Hematopoietic multipotent progenitor cell treated with erythropoietin and hydrocortisone succinate and interleukin-3 and kit ligand, for 8 days (in vitro differentiated cells): ENCODE measurements at regions not wholly inside any gene's neighbourhood (a gene's known extent, or its start where the extent isn't known, plus 50 kb on each side); places are given as distances from the start of the nearest gene placed in this dataset.

Experiments used
- DNase-seq: peaks from one replicate; pipeline ENCODE4 v3.0.0-alpha.2; 2015

GRCh38 chr5:107257885-107258520 lies 412.7 kb downstream of the EFNA5 start:
- no peak for DNase-seq

GRCh38 chr5:107254902-107255234 lies 415.9 kb downstream of the EFNA5 start:
- DNase-seq, result no peak

- no peak for DNase-seq
These were observed 416.4 kb downstream of the EFNA5 start for GRCh38 chr5:107254214-107254901.

GRCh38 chr5:107253246-107253645 lies 417.5 kb downstream of the EFNA5 start:
- no peak for DNase-seq

GRCh38 chr5:107251151-107251550 lies 419.6 kb downstream of the EFNA5 start:
- DNase-seq, result no peak

GRCh38 chr5:107248066-107248695 lies 422.6 kb downstream of the EFNA5 start:
- peak; percentile 45 for DNase-seq

- DNase-seq, result no peak
These were observed 423.3 kb downstream of the EFNA5 start for GRCh38 chr5:107247427-107247826.

- no peak for DNase-seq
These were observed 427.5 kb downstream of the EFNA5 start for GRCh38 chr5:107243220-107243579.

- no peak for DNase-seq
These were observed 428.1 kb downstream of the EFNA5 start for GRCh38 chr5:107242411-107243219.

- DNase-seq, result no peak
These were observed 428.9 kb downstream of the EFNA5 start for GRCh38 chr5:107241841-107242240.

- no peak for DNase-seq
These were observed 435.6 kb downstream of the EFNA5 start for GRCh38 chr5:107235167-107235566.

GRCh38 chr5:107232788-107233187 lies 437.9 kb downstream of the EFNA5 start:
- DNase-seq, result no peak

GRCh38 chr5:107232293-107232692 lies 438.4 kb downstream of the EFNA5 start:
- DNase-seq, result no peak

GRCh38 chr5:107231191-107231590 lies 439.5 kb downstream of the EFNA5 start:
- DNase-seq, result no peak

- DNase-seq, result no peak
These were observed 440.4 kb downstream of the EFNA5 start for GRCh38 chr5:107230367-107230766.

- DNase-seq, result no peak
These were observed 442.5 kb downstream of the EFNA5 start for GRCh38 chr5:107228226-107228625.

- DNase-seq, result no peak
These were observed 446.5 kb downstream of the EFNA5 start for GRCh38 chr5:107224272-107224671.

GRCh38 chr5:107223066-107223465 lies 447.7 kb downstream of the EFNA5 start:
- DNase-seq, result no peak

- no peak for DNase-seq
These were observed 450.7 kb downstream of the EFNA5 start for GRCh38 chr5:107219993-107220392.

GRCh38 chr5:107218457-107219193 lies 452.1 kb downstream of the EFNA5 start:
- no peak for DNase-seq

- DNase-seq, result no peak
These were observed 453.0 kb downstream of the EFNA5 start for GRCh38 chr5:107217721-107218130.

GRCh38 chr5:107216587-107216986 lies 454.1 kb downstream of the EFNA5 start:
- DNase-seq, result no peak

GRCh38 chr5:107215611-107216010 lies 455.1 kb downstream of the EFNA5 start:
- no peak for DNase-seq
